CD4-positive, alpha-beta T cell (primary cell): ENCODE measurements at regions not wholly inside any gene's neighbourhood (a gene's known extent, or its start where the extent isn't known, plus 50 kb on each side); places are given as distances from the start of the nearest gene placed in this dataset.

Experiments
- ATAC-seq: fragments of 200-7000 bp; cut with Tn5 transposase; one replicate; pipeline ENCODE4 v1.10.0; 2022; ENCODE audit warnings: mild to moderate bottlenecking; ENCODE audit not compliant: poor library complexity
- CTCF ChIA-PET: fragments of 350-600 bp; sonication (Branson Sonifier 250); formaldehyde crosslinking; loops from one replicate; lab custom pipeline; 2021; ENCODE audit warnings: antibody characterized with exemption, inconsistent platforms; lab: Charles Lee
- POLR2A ChIA-PET: fragments of 350-600 bp; sonication (Branson Sonifier 250); formaldehyde crosslinking; loops from one replicate; lab custom pipeline; 2021; ENCODE audit warnings: antibody characterized with exemption, inconsistent platforms; lab: Charles Lee
- DNase-seq, 14 experiments: peaks; one replicate each; pipeline ENCODE4 v3.0.0-alpha.2; 2013 to 2020; ENCODE audit warnings: mixed read lengths in 2 of 14
- H3K27ac ChIP-seq, 2 donors: one replicate each; pipeline versions ENCODE4 v1.5.1 to v1.7.0; 2013; ENCODE audit warnings: low read length in 2 of 2, low read depth in 1 of 2, mild to moderate bottlenecking in 1 of 2
- H3K27me3 ChIP-seq, 2 experiments: 1 replicate in 1 of 2; 2 replicates in 1 of 2; pipeline versions ENCODE4 v1.6.1 to v1.7.0; 2013; ENCODE audit warnings: low read length in 2 of 2, control low read depth in 1 of 2, mild to moderate bottlenecking in 1 of 2, moderate library complexity in 1 of 2; ENCODE audit not compliant: insufficient read depth in 2 of 2, control insufficient read depth in 1 of 2
- H3K36me3 ChIP-seq: one replicate; pipeline ENCODE4 v1.6.1; 2013; ENCODE audit warnings: low read length, control low read depth; ENCODE audit not compliant: insufficient read depth
- H3K4me1 ChIP-seq: one replicate; pipeline ENCODE4 v1.6.1; 2013; ENCODE audit warnings: low read length, control low read depth; ENCODE audit not compliant: insufficient read depth
- H3K4me3 ChIP-seq: one replicate; pipeline ENCODE4 v1.5.1; 2013; ENCODE audit warnings: mild to moderate bottlenecking, low read length, moderate library complexity
- H3K9me3 ChIP-seq, 2 experiments: 1 replicate in 1 of 2; 2 replicates in 1 of 2; pipeline versions ENCODE4 v1.6.1 to v1.7.0; 2013; ENCODE audit warnings: low read length in 2 of 2, mild to moderate bottlenecking in 2 of 2, control low read depth in 1 of 2, moderate library complexity in 1 of 2; ENCODE audit not compliant: control insufficient read depth in 1 of 2, insufficient read depth in 1 of 2
- H3K27ac Mint-ChIP-seq: one replicate; pipeline ENCODE4 v1.8.0; 2020; ENCODE audit warnings: mixed read lengths
- H3K27me3 Mint-ChIP-seq: one replicate; pipeline ENCODE4 v1.8.0; 2021; ENCODE audit warnings: mixed read lengths
- H3K36me3 Mint-ChIP-seq: one replicate; pipeline ENCODE4 v1.8.0; 2021; ENCODE audit warnings: low read depth, mixed read lengths
- H3K4me1 Mint-ChIP-seq: one replicate; pipeline ENCODE4 v1.8.0; 2021; ENCODE audit warnings: low read depth, mixed read lengths
- H3K4me3 Mint-ChIP-seq: one replicate; pipeline ENCODE4 v1.8.0; 2020; ENCODE audit warnings: mild to moderate bottlenecking, mixed read lengths
- H3K9me3 Mint-ChIP-seq: one replicate; pipeline ENCODE4 v1.8.0; 2020; ENCODE audit warnings: mixed read lengths
- intact Hi-C, 2 experiments: fragments of 100-400 bp; cut with DNase I in 1 of 2; cut with micrococcal nuclease in 1 of 2; formaldehyde crosslinking; loops; one replicate each; pipeline versions ENCODE4 v1.15.1 to v1.9.0; 2023 to 2025; cut with DNase I, micrococcal nuclease
- TF ChIP-seq, protein P1 (sequence below): fragments of 200-600 bp; IDR thresholded peaks from one replicate; pipeline ENCODE4 v1.8.0; 2022; ENCODE audit warnings: antibody characterized with exemption, mild to moderate bottlenecking

DNA sequence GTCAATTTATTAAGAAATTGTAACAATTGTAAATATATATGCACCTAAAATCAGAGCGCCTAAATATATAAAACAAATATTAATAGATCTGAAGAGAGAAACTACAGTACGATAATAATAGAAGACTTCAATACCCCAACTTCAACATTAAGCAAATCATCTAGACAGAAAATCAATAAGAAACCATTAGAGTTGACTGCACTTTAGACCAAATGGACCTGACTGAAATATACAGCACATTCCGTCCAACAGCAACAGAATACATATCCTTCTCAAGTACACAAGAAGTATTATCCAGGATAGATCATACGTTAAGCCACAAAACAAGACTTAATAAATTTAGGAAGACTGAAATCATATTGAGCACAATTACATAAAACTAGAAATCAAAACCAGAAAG, 208.7 kb downstream of the MED10 start:
- Histone ChIP-seq H3K4me3 (no peak overlapping the region), H3K27me3 (peaks cover 0 to 5% of the 10 kb centered on the region in 2 experiments)

DNA sequence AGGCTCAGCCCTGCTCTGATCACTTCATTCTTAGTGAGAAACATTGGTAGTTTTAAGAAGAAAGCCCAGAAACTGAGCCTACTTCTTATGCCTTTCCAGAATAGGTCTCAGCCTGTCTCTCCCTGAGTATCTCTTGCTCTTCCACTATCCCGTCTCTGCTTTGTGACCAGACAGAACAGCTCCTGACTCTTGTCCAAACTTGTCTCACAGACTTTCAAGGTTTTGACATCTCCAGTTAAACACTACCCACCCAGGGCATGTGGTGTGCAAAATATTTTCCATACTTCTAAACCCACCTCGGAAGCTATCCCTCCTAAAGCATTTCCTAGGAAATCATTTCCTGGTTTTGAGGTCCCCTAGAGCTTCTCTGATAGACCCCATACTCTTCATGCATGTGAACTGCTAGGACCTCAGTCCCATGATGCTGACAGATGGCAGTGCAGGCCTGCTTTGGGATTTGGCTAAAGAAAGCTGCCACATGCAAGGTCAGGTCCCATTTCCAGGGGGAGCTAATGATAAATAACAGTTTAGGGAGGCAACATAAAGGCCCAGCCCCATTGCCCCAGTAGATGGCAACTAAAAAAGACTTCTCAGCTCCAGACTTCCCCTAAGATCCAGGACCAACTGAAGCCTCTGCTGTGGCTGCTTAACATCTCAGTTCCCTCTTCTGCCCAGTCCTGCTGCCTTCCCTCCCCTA, 211.5 kb downstream of the MED10 start:
- no peak overlapping the region for H3K4me3 Mint-ChIP-seq
- ChIA-PET CTCF (no interaction called here), POLR2A (no interaction called here)
- H3K4me1 Mint-ChIP-seq, result no peaks in the 10 kb centered on the region
- H3K9me3 Mint-ChIP-seq, result no peaks in the 10 kb centered on the region
- H3K27me3 Mint-ChIP-seq, result peaks cover 39% of the 10 kb centered on the region
- Histone ChIP-seq H3K27ac (no peak overlapping the region), H3K4me3 (no peak overlapping the region), H3K27me3 (peaks cover 0 to 5% of the 10 kb centered on the region in 2 experiments), H3K9me3 (peaks cover 0 to 3% of the 10 kb centered on the region in 2 experiments), H3K36me3 (no peaks in the 10 kb centered on the region), H3K4me1 (no peaks in the 10 kb centered on the region)
- TF ChIP-seq, protein P1, sequence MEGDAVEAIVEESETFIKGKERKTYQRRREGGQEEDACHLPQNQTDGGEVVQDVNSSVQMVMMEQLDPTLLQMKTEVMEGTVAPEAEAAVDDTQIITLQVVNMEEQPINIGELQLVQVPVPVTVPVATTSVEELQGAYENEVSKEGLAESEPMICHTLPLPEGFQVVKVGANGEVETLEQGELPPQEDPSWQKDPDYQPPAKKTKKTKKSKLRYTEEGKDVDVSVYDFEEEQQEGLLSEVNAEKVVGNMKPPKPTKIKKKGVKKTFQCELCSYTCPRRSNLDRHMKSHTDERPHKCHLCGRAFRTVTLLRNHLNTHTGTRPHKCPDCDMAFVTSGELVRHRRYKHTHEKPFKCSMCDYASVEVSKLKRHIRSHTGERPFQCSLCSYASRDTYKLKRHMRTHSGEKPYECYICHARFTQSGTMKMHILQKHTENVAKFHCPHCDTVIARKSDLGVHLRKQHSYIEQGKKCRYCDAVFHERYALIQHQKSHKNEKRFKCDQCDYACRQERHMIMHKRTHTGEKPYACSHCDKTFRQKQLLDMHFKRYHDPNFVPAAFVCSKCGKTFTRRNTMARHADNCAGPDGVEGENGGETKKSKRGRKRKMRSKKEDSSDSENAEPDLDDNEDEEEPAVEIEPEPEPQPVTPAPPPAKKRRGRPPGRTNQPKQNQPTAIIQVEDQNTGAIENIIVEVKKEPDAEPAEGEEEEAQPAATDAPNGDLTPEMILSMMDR, result no peak
- DNase-seq (no peak), ATAC-seq (no peak)
- H3K36me3 Mint-ChIP-seq, result no peaks in the 10 kb centered on the region
- intact Hi-C loops, result no loop called here
- H3K27ac Mint-ChIP-seq, result no peak overlapping the region

More for the DNA sequence above, 208.7 kb downstream of the MED10 start:
- Mint-ChIP-seq H3K27me3 (peaks cover 27% of the 10 kb centered on the region), H3K27ac (no peak overlapping the region), H3K9me3 (no peaks in the 10 kb centered on the region), H3K36me3 (no peaks in the 10 kb centered on the region), H3K4me3 (no peak overlapping the region), H3K4me1 (no peaks in the 10 kb centered on the region)
- Histone ChIP-seq H3K36me3 (no peaks in the 10 kb centered on the region), H3K4me1 (no peaks in the 10 kb centered on the region), H3K9me3 (no peaks in the 10 kb centered on the region), H3K27ac (no peak overlapping the region)
- DNase-seq (no peak), ATAC-seq (no peak)
- intact Hi-C loops, result no loop called here
- ChIA-PET POLR2A (no interaction called here), CTCF (no interaction called here)
- TF ChIP-seq, protein P1, result no peak

DNA sequence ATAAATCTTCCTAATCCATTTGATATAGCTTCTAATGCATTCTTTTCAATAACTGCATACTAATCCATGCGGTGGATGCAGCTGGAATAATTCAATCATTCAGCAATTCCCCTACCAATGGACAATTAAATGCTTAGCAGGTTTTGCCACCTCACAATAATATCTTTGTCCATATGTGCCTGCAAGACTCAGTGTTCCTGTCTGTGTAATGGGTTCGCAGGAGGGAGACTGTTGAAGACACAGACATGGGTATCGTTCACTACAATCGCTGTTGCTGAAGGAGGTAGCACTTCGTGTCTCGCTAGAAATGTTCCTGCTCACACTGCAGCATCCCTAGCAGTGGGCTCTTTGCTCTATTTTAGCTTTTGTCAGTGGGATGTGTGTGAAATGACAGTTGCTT, 214.4 kb downstream of the MED10 start:
- no peaks in the 10 kb centered on the region for H3K4me1 ChIP-seq
- no peak overlapping the region for H3K4me3 Mint-ChIP-seq
- peaks cover 0 to 3% of the 10 kb centered on the region in 2 experiments for H3K9me3 ChIP-seq
- no peak overlapping the region for H3K27ac ChIP-seq
- no peak overlapping the region for H3K4me3 ChIP-seq
- TF ChIP-seq, protein P1, result no peak
- peaks cover 0 to 5% of the 10 kb centered on the region in 2 experiments for H3K27me3 ChIP-seq
- ATAC-seq (no peak), DNase-seq (no peak)
- intact Hi-C loops, result no loop called here
- H3K36me3 ChIP-seq, result no peaks in the 10 kb centered on the region
- POLR2A ChIA-PET, result no interaction called here
- peaks cover 37% of the 10 kb centered on the region for H3K27me3 Mint-ChIP-seq
- H3K27ac Mint-ChIP-seq, result no peak overlapping the region
- H3K4me1 Mint-ChIP-seq, result no peaks in the 10 kb centered on the region
- H3K9me3 Mint-ChIP-seq, result no peaks in the 10 kb centered on the region
- CTCF ChIA-PET, result no interaction called here
- no peaks in the 10 kb centered on the region for H3K36me3 Mint-ChIP-seq
